Common myeloid progenitor, CD34-positive (primary cell): ENCODE measurements at regions not wholly inside any gene's neighbourhood (a gene's known extent, or its start where the extent isn't known, plus 50 kb on each side); places are given as distances from the start of the nearest gene placed in this dataset.

ENCODE experiments used
- CTCF ChIA-PET: fragments of 350-600 bp; sonication (Branson Sonifier 250); formaldehyde crosslinking; loops from one replicate; lab custom pipeline; 2021; ENCODE audit warnings: antibody characterized with exemption; lab: Charles Lee
- POLR2A ChIA-PET: fragments of 350-600 bp; sonication (Branson Sonifier 250); formaldehyde crosslinking; loops from one replicate; lab custom pipeline; 2021; ENCODE audit warnings: antibody characterized with exemption; lab: Charles Lee
- DNase-seq, 3 donors: peaks; one replicate each; pipeline versions ENCODE4 v3.0.0 to v3.0.0-alpha.2; 2013
- H3K27ac ChIP-seq, 2 experiments: 1 replicate in 1 of 2; 2 replicates in 1 of 2; pipeline ENCODE4 v1.7.0; 2013; ENCODE audit warnings: inconsistent platforms in 2 of 2, low read length in 2 of 2, mild to moderate bottlenecking in 2 of 2, low read depth in 1 of 2, moderate library complexity in 1 of 2; ENCODE audit not compliant: severe bottlenecking in 2 of 2, insufficient read depth in 1 of 2, poor library complexity in 1 of 2
- H3K27me3 ChIP-seq, 5 experiments: replicated peaks in 2 of 5; 1 replicate in 3 of 5; 2 replicates in 2 of 5; pipeline versions ENCODE4 v1.6.1 to v1.7.0; 2013; ENCODE audit warnings: low read length in 4 of 5, mild to moderate bottlenecking in 2 of 5, moderate library complexity in 2 of 5, inconsistent platforms in 1 of 5; ENCODE audit not compliant: insufficient read depth in 5 of 5, control insufficient read depth in 4 of 5
- H3K36me3 ChIP-seq, 4 experiments: 1 replicate in 2 of 4; 2 replicates in 2 of 4; pipeline versions ENCODE4 v1.6.1 to v1.7.0; 2013; ENCODE audit warnings: low read length in 3 of 4, control low read depth in 1 of 4, mild to moderate bottlenecking in 1 of 4; ENCODE audit not compliant: control insufficient read depth in 4 of 4, insufficient read depth in 4 of 4
- H3K4me1 ChIP-seq, 4 experiments: 1 replicate in 3 of 4; 2 replicates in 1 of 4; pipeline versions ENCODE4 v1.6.1 to v1.7.1; 2013; ENCODE audit warnings: low read length in 3 of 4, mild to moderate bottlenecking in 3 of 4, control low read depth in 1 of 4, inconsistent platforms in 1 of 4, moderate library complexity in 1 of 4; ENCODE audit not compliant: control insufficient read depth in 4 of 4, insufficient read depth in 4 of 4; ENCODE audit errors: control extremely low read depth in 1 of 4
- H3K4me3 ChIP-seq, 7 experiments: 1 replicate in 4 of 7; 2 replicates in 3 of 7; pipeline versions ENCODE4 v1.5.1 to v1.7.0; 2013; ENCODE audit warnings: mild to moderate bottlenecking in 7 of 7, low read length in 6 of 7, moderate library complexity in 6 of 7, inconsistent platforms in 2 of 7, low read depth in 2 of 7, control low read depth in 1 of 7; ENCODE audit not compliant: insufficient read depth in 4 of 7, control insufficient read depth in 1 of 7; ENCODE audit errors: extremely low read depth in 1 of 7
- H3K9me3 ChIP-seq, 5 experiments: 1 replicate in 4 of 5; 2 replicates in 1 of 5; pipeline versions ENCODE4 v1.6.1 to v1.7.1; 2013; ENCODE audit warnings: low read length in 4 of 5, mild to moderate bottlenecking in 2 of 5, inconsistent platforms in 1 of 5, low read depth in 1 of 5, moderate library complexity in 1 of 5; ENCODE audit not compliant: control insufficient read depth in 4 of 5, insufficient read depth in 2 of 5; ENCODE audit errors: control extremely low read depth in 1 of 5
- WGBS: methylation state at CpG from one replicate; pipeline ENCODE4 v1.1.5; 2013; ENCODE audit not compliant: insufficient coverage; 5-methylcytosine and 5-hydroxymethylcytosine counted together

DNA sequence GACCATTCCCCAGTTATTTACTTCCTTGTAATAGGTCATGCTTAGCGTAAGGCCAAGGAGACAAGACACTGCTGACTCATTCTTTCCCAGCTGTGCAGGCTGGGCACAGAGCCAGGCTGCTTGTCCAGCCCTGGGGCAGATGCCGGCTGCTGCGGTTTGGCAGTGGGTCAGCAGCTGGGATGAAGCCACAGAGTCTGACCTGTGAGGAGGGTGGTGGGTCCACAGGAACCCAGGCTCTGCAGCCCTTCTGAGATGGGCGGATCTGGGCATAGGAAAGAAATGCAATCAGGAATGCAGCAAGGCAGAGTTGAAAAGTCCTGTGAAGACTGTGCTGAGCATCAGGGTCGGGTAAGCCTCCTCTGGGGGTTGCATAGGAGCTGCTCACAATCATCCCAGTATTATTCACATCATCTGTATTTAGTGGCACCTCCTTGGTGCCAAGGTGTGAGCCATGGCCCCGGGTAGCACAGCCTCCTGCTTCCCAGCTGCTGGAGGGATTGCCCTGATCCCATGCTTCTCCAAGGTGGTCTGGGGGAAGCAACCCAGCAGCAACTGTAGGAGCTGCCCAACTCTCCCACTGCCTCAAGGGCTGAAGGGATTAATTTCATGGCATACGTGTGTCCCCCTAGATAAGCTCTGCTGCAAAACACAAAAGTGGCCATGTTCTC lies 139.0 kb downstream of the DDX1 start:
- Histone ChIP-seq H3K4me1 (peaks cover 0 to 10% (median 7%) of the 10 kb centered on the region in 4 experiments), H3K27me3 (no peaks in the 10 kb centered on the region), H3K36me3 (no peaks in the 10 kb centered on the region), H3K27ac (no peak overlapping the region), H3K9me3 (no peaks in the 10 kb centered on the region), H3K4me3 (no peak overlapping the region)
- DNase-seq = peak; percentile 13 to 51 (median 44)
- POLR2A ChIA-PET = no interaction called here
- CTCF ChIA-PET = interaction anchor here (2.3 kb wide), 1 partner anchor 27 kb away, joined by 5 read pairs; no protein-coding TSS in a partner anchor
- WGBS = 18% methylated on average over 6 of the region's 7 CpGs

DNA sequence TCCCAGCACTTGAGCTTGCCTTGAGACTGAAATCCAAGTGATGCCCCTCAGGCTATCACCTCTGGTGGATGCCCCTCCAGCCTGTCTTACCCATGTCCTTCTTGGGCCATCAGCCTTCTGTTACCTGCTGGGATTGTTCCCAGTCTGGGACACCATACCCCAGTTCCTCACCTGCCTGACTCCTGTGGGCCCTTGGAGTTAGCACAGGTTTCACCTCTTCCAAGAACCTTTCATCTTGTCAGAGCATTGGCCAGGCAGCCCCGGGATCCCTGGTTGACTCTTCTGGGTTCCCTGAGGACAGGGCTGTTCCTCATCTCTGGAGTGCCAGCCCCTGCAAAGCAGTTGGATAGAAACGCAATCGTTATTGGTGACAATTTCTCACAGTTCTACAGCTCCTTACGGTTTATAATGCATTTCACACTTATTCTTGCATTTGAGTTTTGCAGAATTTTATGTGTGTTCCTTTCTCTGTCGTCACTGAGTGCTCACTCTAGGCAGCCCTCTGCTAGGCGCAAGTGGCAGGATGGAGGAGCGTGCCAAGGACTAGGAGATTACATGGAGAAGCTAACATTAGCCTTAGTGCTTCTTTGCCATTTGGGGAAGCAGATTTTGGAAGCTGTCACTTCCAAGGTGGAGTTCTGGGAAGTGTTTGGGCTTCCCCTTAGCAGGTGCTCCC lies 139.7 kb downstream of the DDX1 start:
- no peak for DNase-seq
- ChIA-PET CTCF (interaction anchor here (2.3 kb wide), 1 partner anchor 27 kb away, joined by 5 read pairs; no protein-coding TSS in a partner anchor), POLR2A (no interaction called here)
- no peaks in the 10 kb centered on the region for H3K36me3 ChIP-seq
- H3K27ac ChIP-seq = no peak overlapping the region
- H3K4me1 ChIP-seq = peaks cover 0 to 10% (median 7%) of the 10 kb centered on the region in 4 experiments
- H3K9me3 ChIP-seq = no peaks in the 10 kb centered on the region
- no peaks in the 10 kb centered on the region for H3K27me3 ChIP-seq
- 97% methylated on average over 6 of the region's 7 CpGs for WGBS
- no peak overlapping the region for H3K4me3 ChIP-seq

DNA sequence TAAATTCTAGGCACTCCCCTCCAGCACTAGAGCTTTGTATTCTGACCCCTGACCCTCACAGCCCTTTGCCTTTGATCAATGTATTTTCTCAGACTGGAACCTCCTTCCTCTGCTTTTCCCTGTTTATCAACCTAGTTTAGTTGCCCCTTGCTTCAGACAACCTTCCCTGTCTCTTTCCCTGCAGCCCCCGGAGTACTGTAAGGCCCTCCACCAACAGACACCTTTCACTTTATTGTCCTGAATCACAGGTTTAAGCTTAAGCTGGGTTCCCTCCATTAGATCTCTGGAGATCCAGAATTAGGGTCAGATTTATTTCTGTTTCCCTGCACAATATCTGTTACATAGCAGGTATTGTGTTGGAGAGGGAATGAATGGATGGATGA lies 140.2 kb downstream of the DDX1 start:
- ChIA-PET CTCF (no interaction called here), POLR2A (no interaction called here)
- H3K27ac ChIP-seq = no peak overlapping the region
- no CpG with 5 or more reads among the region's 1 CpG for WGBS
- H3K4me3 ChIP-seq = no peak overlapping the region
- H3K36me3 ChIP-seq = no peaks in the 10 kb centered on the region
- H3K9me3 ChIP-seq = no peaks in the 10 kb centered on the region
- peaks cover 0 to 10% (median 7%) of the 10 kb centered on the region in 4 experiments for H3K4me1 ChIP-seq
- no peaks in the 10 kb centered on the region for H3K27me3 ChIP-seq
- DNase-seq = no peak

DNA sequence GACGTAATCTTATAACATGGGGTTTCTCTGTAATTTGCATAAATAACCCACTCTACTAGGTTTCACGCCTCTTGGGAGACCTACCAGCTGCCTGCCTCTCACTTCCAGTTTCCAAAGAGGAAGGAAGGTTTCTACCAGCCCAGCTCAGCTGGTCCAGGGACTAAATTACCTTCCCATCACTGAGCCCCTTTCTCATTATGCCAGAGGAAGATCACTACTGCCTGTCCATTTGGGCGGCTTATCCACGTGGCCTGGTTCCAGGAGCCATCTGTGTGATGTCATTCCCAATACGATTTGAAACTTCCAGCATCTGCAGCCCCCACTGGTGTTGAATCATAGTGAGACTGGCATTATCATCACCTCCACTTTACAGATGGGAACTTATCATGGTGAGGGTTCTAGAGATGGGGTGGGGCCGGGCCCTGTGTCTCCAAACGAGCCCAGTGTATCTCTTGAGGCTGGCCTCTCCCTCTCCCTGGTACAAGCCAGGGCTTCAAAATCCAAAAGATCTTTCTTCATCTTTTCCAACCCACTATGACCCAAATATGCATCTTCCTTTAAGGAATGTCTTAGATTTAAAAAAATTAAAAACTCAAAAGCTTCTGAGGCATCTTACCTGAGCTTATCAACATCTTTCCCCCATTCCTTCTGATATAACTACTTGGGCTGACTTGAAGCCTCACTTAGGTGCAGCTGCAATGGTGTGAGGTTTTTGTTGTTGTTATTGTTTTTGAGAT lies 140.8 kb downstream of the DDX1 start:
- WGBS = 97% methylated on average over 5 of the region's 7 CpGs
- POLR2A ChIA-PET = no interaction called here
- no peak overlapping the region for H3K4me3 ChIP-seq

DNA sequence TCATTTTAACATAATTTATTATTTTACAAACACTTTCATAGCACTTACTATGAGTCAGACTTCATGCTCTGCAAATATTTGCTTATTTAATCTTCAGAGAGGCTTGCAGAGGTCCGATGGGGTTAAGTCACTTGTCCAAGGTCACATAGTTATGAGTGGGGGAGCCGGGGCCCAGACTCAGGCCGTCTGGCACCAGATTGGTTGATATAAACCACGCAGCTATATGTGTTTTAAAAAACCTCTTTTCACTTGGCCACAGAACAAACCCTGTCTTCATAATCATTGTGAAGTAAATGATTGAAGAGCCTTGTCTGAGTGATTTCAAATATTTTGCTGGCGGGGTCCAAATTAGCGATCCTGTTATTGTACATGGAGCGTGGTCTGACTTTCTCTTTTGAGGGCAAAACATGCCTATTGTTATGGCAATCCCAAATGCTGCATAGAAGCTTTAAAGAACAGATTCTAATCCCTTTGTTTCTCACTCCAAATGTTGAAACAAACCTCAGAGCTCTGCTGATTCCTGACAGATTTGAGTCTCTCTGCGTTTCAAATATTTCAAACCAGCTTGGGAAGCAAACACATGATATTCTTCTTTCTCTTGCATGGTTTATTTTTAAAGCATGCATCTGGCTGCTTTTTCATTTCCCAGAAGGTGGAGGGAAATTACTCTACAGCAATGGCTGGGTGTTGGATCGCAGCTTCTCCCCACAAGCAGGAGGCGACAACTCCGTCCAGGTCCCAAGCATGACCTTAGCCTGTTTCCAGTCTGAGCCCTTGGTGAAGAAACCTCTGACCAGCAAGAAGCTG lies 142.4 kb downstream of the DDX1 start:
- H3K4me1 ChIP-seq = peaks cover 0 to 10% (median 7%) of the 10 kb centered on the region in 4 experiments
- H3K9me3 ChIP-seq = peaks cover 0 to 3% (median 0%) of the 10 kb centered on the region in 5 experiments
- ChIA-PET CTCF (interaction anchor here (1.1 kb wide), 1 partner anchor 15 kb away, joined by 3 read pairs; no protein-coding TSS in a partner anchor), POLR2A (no interaction called here)
- H3K4me3 ChIP-seq = no peak overlapping the region
- H3K27me3 ChIP-seq = no peaks in the 10 kb centered on the region
- H3K27ac ChIP-seq = no peak overlapping the region
- H3K36me3 ChIP-seq = no peaks in the 10 kb centered on the region
- no peak for DNase-seq
- WGBS = 96% methylated on average over 9 of the region's 11 CpGs

More for the DNA sequence above, 140.8 kb downstream of the DDX1 start:
- Histone ChIP-seq H3K9me3 (peaks cover 0 to 3% (median 0%) of the 10 kb centered on the region in 5 experiments), H3K27ac (no peak overlapping the region), H3K27me3 (no peaks in the 10 kb centered on the region), H3K4me1 (peaks cover 0 to 10% (median 7%) of the 10 kb centered on the region in 4 experiments), H3K36me3 (no peaks in the 10 kb centered on the region)
- CTCF ChIA-PET = no interaction called here
- DNase-seq = no peak

DNA sequence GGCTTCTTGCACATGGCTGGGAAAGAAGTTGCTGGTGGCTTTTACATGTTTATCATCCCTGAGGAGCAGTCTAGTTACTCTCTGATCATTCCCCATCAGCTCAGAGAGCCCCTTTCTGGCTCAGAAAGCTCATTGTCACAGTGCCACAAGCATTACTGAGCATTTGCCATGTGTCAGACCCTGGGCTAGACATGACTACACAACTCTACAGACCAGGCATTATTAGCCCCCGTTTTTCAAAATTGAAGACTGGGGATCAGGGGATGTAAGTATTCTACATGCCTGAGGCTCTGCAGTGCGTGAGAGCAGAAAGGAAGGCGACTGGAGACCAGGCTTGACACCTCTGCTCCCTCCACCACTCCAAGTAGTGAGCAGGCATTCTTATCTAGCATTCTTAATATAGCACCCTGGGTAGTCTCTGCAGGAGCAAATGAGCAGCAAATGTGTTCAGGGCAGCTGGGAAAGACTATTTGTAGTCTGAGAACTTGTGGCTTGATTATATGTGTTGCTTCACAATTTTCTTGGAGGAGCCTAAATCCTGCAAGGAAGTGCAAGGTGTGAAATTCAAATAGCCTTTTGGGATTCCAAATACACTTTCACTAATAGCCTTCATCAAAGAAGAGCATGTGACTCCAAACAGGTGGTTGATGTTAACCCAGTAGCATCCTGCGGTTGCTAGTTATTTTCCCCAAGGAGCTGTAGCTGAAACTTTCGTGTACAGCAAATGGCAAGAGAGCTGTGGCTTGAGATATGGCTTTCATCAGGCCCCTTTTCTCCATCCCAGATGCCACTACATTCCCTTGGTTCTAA lies 143.2 kb downstream of the DDX1 start:
- Histone ChIP-seq H3K27me3 (no peaks in the 10 kb centered on the region), H3K9me3 (peaks cover 0 to 3% (median 0%) of the 10 kb centered on the region in 5 experiments), H3K36me3 (no peaks in the 10 kb centered on the region), H3K4me3 (no peak overlapping the region), H3K4me1 (peaks cover 0 to 10% (median 7%) of the 10 kb centered on the region in 4 experiments), H3K27ac (no peak overlapping the region)
- ChIA-PET POLR2A (no interaction called here), CTCF (interaction anchor here (1.1 kb wide), 1 partner anchor 14 kb away, joined by 3 read pairs; no protein-coding TSS in a partner anchor)
- 100% methylated on average over 3 of the region's 5 CpGs for WGBS
- DNase-seq = no peak
